ENCODE measurements at regions not wholly inside any gene's neighbourhood (a gene's known extent, or its start where the extent isn't known, plus 50 kb on each side); places are given as distances from the start of the nearest gene placed in this dataset.

- DNase-seq (ENCODE audit: low spot score), result no peak
- in situ Hi-C loops (cut with HindIII; ENCODE audit: low sequenced_read_pairs), result no loop called here
Observed at GRCh38 chr11:133787379-133788141, 57.8 kb downstream of the SPATA19 start.

- in situ Hi-C loops (cut with HindIII; ENCODE audit: low sequenced_read_pairs), result no loop called here
- DNase-seq (ENCODE audit: low spot score), result no peak
Observed at GRCh38 chr11:133785795-133786340, 59.4 kb downstream of the SPATA19 start.

GRCh38 chr11:133784359-133784758 lies 61.0 kb downstream of the SPATA19 start:
- in situ Hi-C loops (cut with HindIII; ENCODE audit: low sequenced_read_pairs), result no loop called here
- no peak for DNase-seq (ENCODE audit: low spot score)

- in situ Hi-C loops (cut with HindIII; ENCODE audit: low sequenced_read_pairs), result no loop called here
- no peak for DNase-seq (ENCODE audit: low spot score)
Observed at GRCh38 chr11:133782116-133782725, 63.1 kb downstream of the SPATA19 start.

- in situ Hi-C loops (cut with HindIII; ENCODE audit: low sequenced_read_pairs), result no loop called here
- no peak for DNase-seq (ENCODE audit: low spot score)
Observed at GRCh38 chr11:133778161-133778560, 67.2 kb downstream of the SPATA19 start.

- no peak for DNase-seq (ENCODE audit: low spot score)
- in situ Hi-C loops (cut with HindIII; ENCODE audit: low sequenced_read_pairs), result no loop called here
Observed at GRCh38 chr11:133776671-133777367, 68.5 kb downstream of the SPATA19 start.

- in situ Hi-C loops (cut with HindIII; ENCODE audit: low sequenced_read_pairs), result no loop called here
- no peak for DNase-seq (ENCODE audit: low spot score)
Observed at GRCh38 chr11:133762538-133762937, 82.8 kb downstream of the SPATA19 start.

GRCh38 chr11:133753150-133753549 lies 92.2 kb downstream of the SPATA19 start:
- DNase-seq (ENCODE audit: low spot score), result no peak
- in situ Hi-C loops (cut with HindIII; ENCODE audit: low sequenced_read_pairs), result no loop called here

GRCh38 chr11:133749841-133750240 lies 95.5 kb downstream of the SPATA19 start:
- DNase-seq (ENCODE audit: low spot score), result no peak
- in situ Hi-C loops (cut with HindIII; ENCODE audit: low sequenced_read_pairs), result no loop called here

- in situ Hi-C loops (cut with HindIII; ENCODE audit: low sequenced_read_pairs), result no loop called here
Observed at GRCh38 chr11:133747409-133747808, 97.9 kb downstream of the SPATA19 start.

GRCh38 chr11:133746663-133747306 lies 98.5 kb downstream of the SPATA19 start:
- no peak for DNase-seq (ENCODE audit: low spot score)
- in situ Hi-C loops (cut with HindIII; ENCODE audit: low sequenced_read_pairs), result no loop called here

More at GRCh38 chr11:133747409-133747808, 97.9 kb downstream of the SPATA19 start:
- no peak for DNase-seq (ENCODE audit: low spot score)

- no peak for DNase-seq (ENCODE audit: low spot score)
- in situ Hi-C loops (cut with HindIII; ENCODE audit: low sequenced_read_pairs), result no loop called here
Observed at GRCh38 chr11:133745791-133746190, 99.5 kb downstream of the SPATA19 start.

GRCh38 chr11:133742353-133742752 lies 103.0 kb downstream of the SPATA19 start:
- no peak for DNase-seq (ENCODE audit: low spot score)
- in situ Hi-C loops (cut with HindIII; ENCODE audit: low sequenced_read_pairs), result no loop called here

- DNase-seq (ENCODE audit: low spot score), result no peak
- in situ Hi-C loops (cut with HindIII; ENCODE audit: low sequenced_read_pairs), result no loop called here
Observed at GRCh38 chr11:133740963-133741362, 104.3 kb downstream of the SPATA19 start.

- in situ Hi-C loops (cut with HindIII; ENCODE audit: low sequenced_read_pairs), result no loop called here
- DNase-seq (ENCODE audit: low spot score), result no peak
Observed at GRCh38 chr11:133739481-133739880, 105.8 kb downstream of the SPATA19 start.

GRCh38 chr11:133738624-133739023 lies 106.7 kb downstream of the SPATA19 start:
- DNase-seq (ENCODE audit: low spot score), result no peak
- in situ Hi-C loops (cut with HindIII; ENCODE audit: low sequenced_read_pairs), result no loop called here

- DNase-seq (ENCODE audit: low spot score), result no peak
- in situ Hi-C loops (cut with HindIII; ENCODE audit: low sequenced_read_pairs), result no loop called here
Observed at GRCh38 chr11:133733631-133734030, 111.7 kb downstream of the SPATA19 start.

GRCh38 chr11:133732109-133732674 lies 113.1 kb downstream of the SPATA19 start:
- in situ Hi-C loops (cut with HindIII; ENCODE audit: low sequenced_read_pairs), result no loop called here
- no peak for DNase-seq (ENCODE audit: low spot score)

- in situ Hi-C loops (cut with HindIII; ENCODE audit: low sequenced_read_pairs), result no loop called here
Observed at GRCh38 chr11:133727774-133728173, 117.5 kb downstream of the SPATA19 start.

More at GRCh38 chr11:133727774-133728173, 117.5 kb downstream of the SPATA19 start:
- DNase-seq (ENCODE audit: low spot score), result peak; percentile 26
